ENCODE measurements at regions not wholly inside any gene's neighbourhood (a gene's known extent, or its start where the extent isn't known, plus 50 kb on each side); places are given as distances from the start of the nearest gene placed in this dataset.

DNA sequence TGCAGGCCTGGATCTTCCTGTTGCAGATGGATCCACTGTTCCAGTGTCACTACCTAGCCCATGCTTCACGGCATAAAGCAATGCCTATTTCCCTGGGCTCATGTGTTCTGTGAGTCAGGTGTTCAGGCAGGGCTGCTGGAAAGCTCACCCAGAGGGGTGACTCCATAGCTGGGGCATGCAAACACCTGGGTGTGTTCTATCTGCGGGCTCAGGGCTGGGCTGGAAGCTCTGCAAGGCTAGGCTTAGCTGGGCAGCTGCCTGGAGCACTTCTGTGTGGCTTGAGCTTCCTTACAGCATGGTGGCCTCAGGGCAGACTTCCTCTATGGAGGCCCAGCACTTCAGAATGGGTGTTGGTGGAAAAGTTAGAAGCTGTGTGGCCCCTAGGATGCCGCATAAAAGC lies 139.9 kb downstream of the GADD45G start:
- no peaks in the 10 kb centered on the region for H3K36me3 Mint-ChIP-seq
- no peaks in the 10 kb centered on the region for H3K27me3 Mint-ChIP-seq (ENCODE audit: low read depth)
- no peak for DNase-seq (ENCODE audit: low spot score in 2 of 2, unreplicated experiment in 2 of 2)
- H3K27ac Mint-ChIP-seq, result no peak overlapping the region
- H3K4me3 Mint-ChIP-seq, result no peak overlapping the region
- TF ChIP-seq, protein P1, sequence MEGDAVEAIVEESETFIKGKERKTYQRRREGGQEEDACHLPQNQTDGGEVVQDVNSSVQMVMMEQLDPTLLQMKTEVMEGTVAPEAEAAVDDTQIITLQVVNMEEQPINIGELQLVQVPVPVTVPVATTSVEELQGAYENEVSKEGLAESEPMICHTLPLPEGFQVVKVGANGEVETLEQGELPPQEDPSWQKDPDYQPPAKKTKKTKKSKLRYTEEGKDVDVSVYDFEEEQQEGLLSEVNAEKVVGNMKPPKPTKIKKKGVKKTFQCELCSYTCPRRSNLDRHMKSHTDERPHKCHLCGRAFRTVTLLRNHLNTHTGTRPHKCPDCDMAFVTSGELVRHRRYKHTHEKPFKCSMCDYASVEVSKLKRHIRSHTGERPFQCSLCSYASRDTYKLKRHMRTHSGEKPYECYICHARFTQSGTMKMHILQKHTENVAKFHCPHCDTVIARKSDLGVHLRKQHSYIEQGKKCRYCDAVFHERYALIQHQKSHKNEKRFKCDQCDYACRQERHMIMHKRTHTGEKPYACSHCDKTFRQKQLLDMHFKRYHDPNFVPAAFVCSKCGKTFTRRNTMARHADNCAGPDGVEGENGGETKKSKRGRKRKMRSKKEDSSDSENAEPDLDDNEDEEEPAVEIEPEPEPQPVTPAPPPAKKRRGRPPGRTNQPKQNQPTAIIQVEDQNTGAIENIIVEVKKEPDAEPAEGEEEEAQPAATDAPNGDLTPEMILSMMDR (IDR thresholded peaks at IDR 0.05; ENCODE audit: unreplicated experiment), result no peak
- peaks cover 14% of the 10 kb centered on the region for H3K4me1 Mint-ChIP-seq
- H3K9me3 Mint-ChIP-seq, result no peaks in the 10 kb centered on the region

DNA sequence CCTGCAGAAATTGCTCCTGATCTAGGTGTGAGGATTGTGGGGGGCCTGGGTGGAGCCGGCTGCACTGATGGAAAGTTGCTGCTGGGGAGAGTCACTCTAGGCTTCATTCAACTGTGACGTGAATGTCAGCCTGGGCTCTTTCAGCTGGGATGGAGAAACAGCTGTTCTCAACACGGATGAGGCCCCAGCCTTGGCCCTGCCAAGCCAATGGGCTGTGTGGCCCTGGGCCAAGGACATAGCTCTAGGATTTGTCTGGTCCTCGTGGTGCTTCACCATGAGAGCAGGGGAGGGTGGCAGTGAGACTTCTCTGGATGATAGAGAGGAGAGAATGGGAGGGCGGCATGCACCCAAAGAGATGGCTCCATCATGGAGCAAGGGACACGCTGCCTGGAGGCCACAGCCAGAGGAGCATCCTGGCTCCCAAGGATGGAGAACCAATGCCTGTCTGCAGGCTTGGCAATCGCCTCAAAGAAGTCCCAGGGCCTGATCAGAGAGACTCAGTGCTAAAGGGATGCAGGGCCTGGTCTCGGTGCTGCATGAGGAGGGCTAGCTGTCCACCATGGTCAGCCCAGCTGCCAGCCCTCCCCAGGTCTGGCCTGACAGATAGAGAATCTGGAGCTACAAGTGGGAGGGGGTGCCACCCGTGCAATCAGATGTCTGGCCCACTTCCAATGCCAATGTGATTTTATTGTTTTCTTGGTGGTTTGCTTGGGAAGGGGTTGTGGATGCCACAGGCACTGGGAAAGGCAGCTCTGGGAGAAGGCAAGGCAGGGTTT lies 141.0 kb downstream of the GADD45G start:
- Mint-ChIP-seq H3K4me1 (peaks cover 14% of the 10 kb centered on the region), H3K27ac (no peak overlapping the region), H3K27me3 (ENCODE audit: low read depth) (no peaks in the 10 kb centered on the region), H3K36me3 (no peaks in the 10 kb centered on the region), H3K9me3 (no peaks in the 10 kb centered on the region), H3K4me3 (no peak overlapping the region)
- DNase-seq (ENCODE audit: low spot score in 2 of 2, unreplicated experiment in 2 of 2), result no peak
- TF ChIP-seq, protein P1 (IDR thresholded peaks at IDR 0.05; ENCODE audit: unreplicated experiment), result no peak

DNA sequence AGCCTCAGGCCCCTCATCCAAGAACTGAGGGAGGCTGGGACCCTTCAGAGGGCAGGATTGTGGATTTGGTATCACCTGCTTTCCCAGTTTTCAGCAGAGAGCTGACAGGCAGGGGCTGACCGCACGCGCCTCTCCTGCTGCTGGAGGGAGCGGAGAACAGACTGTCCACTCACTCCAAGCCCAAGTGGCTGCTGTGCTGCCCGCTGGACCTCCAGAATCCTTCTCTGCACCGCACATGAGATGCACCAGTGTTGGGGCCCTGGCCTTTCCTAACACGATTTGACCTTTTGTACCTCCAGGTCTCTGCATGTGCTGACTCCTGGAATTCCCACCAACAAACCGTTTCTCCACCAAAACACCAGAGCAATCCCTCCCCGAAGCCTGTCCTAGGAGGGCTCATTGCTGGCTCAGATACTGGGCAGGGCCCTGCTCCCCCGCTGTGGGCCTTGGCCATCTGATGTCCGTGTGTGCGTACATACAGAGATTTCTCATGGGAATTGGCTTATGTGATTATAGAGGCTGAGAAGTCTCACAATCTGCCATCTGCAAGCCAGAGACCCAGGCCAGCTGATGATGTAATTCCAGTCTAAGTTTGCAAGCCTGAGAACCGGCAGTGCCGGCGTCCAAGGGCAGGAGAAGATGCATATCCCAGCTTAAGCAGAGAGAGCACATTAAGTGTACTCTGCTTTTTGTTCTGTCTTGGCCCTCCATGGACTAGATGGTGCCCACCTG lies 141.7 kb downstream of the GADD45G start:
- Mint-ChIP-seq H3K27me3 (ENCODE audit: low read depth) (no peaks in the 10 kb centered on the region), H3K36me3 (no peaks in the 10 kb centered on the region), H3K27ac (peak overlapping the region; percentile 34), H3K4me1 (peaks cover 14% of the 10 kb centered on the region), H3K9me3 (no peaks in the 10 kb centered on the region), H3K4me3 (no peak overlapping the region)
- TF ChIP-seq, protein P1 (IDR thresholded peaks at IDR 0.05; ENCODE audit: unreplicated experiment), result no peak
- DNase-seq (ENCODE audit: low spot score in 2 of 2, unreplicated experiment in 2 of 2), result no peak

DNA sequence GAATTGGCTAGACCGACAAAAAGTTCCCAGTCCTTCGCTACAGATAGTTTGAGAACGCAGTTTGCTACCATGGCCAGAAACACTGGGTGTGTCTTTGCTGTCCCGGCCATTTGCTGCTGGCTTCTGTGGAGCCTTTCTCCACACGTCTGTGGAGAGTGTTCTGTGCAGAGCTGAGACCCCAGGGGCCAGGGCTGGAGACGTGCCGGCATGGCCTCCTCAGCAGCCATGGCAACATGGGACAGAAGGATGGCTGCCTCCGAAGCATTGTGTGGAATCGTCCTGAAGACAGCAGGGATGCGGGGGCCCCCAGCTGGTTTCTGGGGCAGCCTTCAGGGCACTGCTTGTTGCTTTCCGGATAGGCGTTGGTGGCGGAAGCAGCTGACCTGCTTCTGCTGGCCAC lies 142.8 kb downstream of the GADD45G start:
- Mint-ChIP-seq H3K36me3 (no peaks in the 10 kb centered on the region), H3K4me3 (no peak overlapping the region), H3K27ac (no peak overlapping the region), H3K9me3 (no peaks in the 10 kb centered on the region), H3K27me3 (ENCODE audit: low read depth) (no peaks in the 10 kb centered on the region), H3K4me1 (peaks cover 14% of the 10 kb centered on the region)
- no peak for DNase-seq (ENCODE audit: low spot score in 2 of 2, unreplicated experiment in 2 of 2)
- TF ChIP-seq, protein P1 (IDR thresholded peaks at IDR 0.05; ENCODE audit: unreplicated experiment), result no peak

DNA sequence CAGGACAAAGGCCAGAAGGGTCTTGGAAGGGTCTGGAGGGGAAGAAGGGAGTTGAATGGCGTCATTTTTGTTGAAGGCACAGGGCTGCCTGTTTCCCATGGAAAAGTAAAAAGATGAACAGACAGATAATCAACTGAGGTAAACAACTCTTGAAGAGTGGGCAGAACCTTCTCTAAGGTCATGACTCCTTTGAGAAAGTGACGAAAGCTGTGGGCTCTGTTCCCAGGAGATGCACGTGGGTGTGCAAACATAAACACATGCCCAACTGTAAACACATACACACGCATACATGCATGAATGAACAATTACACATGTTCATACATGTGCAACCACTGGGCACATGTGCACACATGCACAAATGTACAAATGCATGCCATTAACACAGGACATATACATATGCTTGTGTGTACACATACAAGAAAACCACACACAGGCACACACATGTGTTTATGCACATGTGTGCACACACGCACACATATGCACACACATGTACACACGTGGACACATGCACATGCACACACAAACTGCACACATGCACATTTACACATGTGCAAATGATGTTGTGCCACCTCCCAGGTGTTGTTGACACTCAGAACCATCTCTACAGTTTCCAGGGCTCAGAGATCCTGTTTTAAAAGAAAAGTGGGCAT lies 143.3 kb downstream of the GADD45G start:
- no peak overlapping the region for H3K4me3 Mint-ChIP-seq
- no peak overlapping the region for H3K27ac Mint-ChIP-seq
- H3K27me3 Mint-ChIP-seq (ENCODE audit: low read depth), result no peaks in the 10 kb centered on the region
- no peaks in the 10 kb centered on the region for H3K36me3 Mint-ChIP-seq
- no peak for DNase-seq (ENCODE audit: low spot score in 2 of 2, unreplicated experiment in 2 of 2)
- peaks cover 14% of the 10 kb centered on the region for H3K4me1 Mint-ChIP-seq
- TF ChIP-seq, protein P1 (IDR thresholded peaks at IDR 0.05; ENCODE audit: unreplicated experiment), result no peak
- no peaks in the 10 kb centered on the region for H3K9me3 Mint-ChIP-seq

Measured in mesothelial cell of epicardium (in vitro differentiated cells).